Neural progenitor cell (in vitro differentiated cells): ENCODE measurements at regions not wholly inside any gene's neighbourhood (a gene's known extent, or its start where the extent isn't known, plus 50 kb on each side); places are given as distances from the start of the nearest gene placed in this dataset.

Source experiments
- DNase-seq: peaks from one replicate; pipeline ENCODE4 v3.0.0-alpha.2; 2016; ENCODE audit warnings: low spot score
- H2AFZ ChIP-seq: fragments of 200-600 bp; sonication (generic); replicated peaks from 2 replicates; pipeline ENCODE4 v1.6.1; 2016; ENCODE audit warnings: antibody characterized with exemption
- H3F3A ChIP-seq: fragments of 200-600 bp; sonication (generic); 2 replicates; pipeline ENCODE4 v1.6.1; 2016; ENCODE audit warnings: antibody characterized with exemption, low read depth
- H3K27ac ChIP-seq: fragments of 200-600 bp; sonication (generic); 2 replicates; pipeline ENCODE4 v1.5.1; 2016; ENCODE audit warnings: mild to moderate bottlenecking
- H3K27me3 ChIP-seq: fragments of 200-600 bp; sonication (generic); 2 replicates; pipeline ENCODE4 v1.6.1; 2016; ENCODE audit warnings: mild to moderate bottlenecking, moderate library complexity
- H3K36me3 ChIP-seq: fragments of 200-600 bp; sonication (generic); 2 replicates; pipeline ENCODE4 v1.5.1; 2016
- H3K4me1 ChIP-seq: fragments of 200-600 bp; sonication (generic); 2 replicates; pipeline ENCODE4 v1.6.1; 2016; ENCODE audit warnings: mixed run types
- H3K4me2 ChIP-seq: fragments of 200-600 bp; sonication (generic); 2 replicates; pipeline ENCODE4 v1.6.1; 2016
- H3K4me3 ChIP-seq: fragments of 200-600 bp; sonication (generic); 2 replicates; pipeline ENCODE4 v1.5.1; 2016
- H3K79me2 ChIP-seq: fragments of 200-600 bp; sonication (generic); 2 replicates; pipeline ENCODE4 v1.6.1; 2016; ENCODE audit warnings: low read depth
- H3K9ac ChIP-seq: fragments of 200-600 bp; sonication (generic); 2 replicates; pipeline ENCODE4 v1.6.1; 2016
- H3K9me3 ChIP-seq: fragments of 200-600 bp; sonication (generic); 2 replicates; pipeline ENCODE4 v1.5.1; 2016; ENCODE audit warnings: low read depth
- H4K20me1 ChIP-seq: fragments of 200-600 bp; sonication (generic); 2 replicates; pipeline ENCODE4 v1.6.1; 2016; ENCODE audit warnings: low read depth
- H3K27ac Mint-ChIP-seq: 3 replicates; pipeline ENCODE4 v1.8.0; 2021; ENCODE audit warnings: mixed read lengths
- H3K27me3 Mint-ChIP-seq: 2 replicates; pipeline ENCODE4 v1.8.0; 2022; ENCODE audit warnings: low read depth, mild to moderate bottlenecking, inconsistent platforms, moderate library complexity, mixed read lengths; ENCODE audit not compliant: insufficient read depth
- H3K36me3 Mint-ChIP-seq: 3 replicates; pipeline ENCODE4 v1.8.0; 2021; ENCODE audit warnings: mixed read lengths
- H3K4me1 Mint-ChIP-seq: 3 replicates; pipeline ENCODE4 v1.8.0; 2021; ENCODE audit warnings: mixed read lengths
- H3K4me3 Mint-ChIP-seq: 3 replicates; pipeline ENCODE4 v1.8.0; 2021; ENCODE audit warnings: mild to moderate bottlenecking, moderate library complexity, mixed read lengths
- H3K9me3 Mint-ChIP-seq: 3 replicates; pipeline ENCODE4 v1.8.0; 2020; ENCODE audit warnings: mixed read lengths
- CTCF ChIP-seq: fragments of 200-600 bp; sonication (generic); IDR thresholded peaks from 2 replicates; pipeline ENCODE4 v1.5.1; 2017; ENCODE audit warnings: antibody characterized with exemption, mild to moderate bottlenecking
- EZH2 ChIP-seq: fragments of 200-600 bp; sonication (generic); IDR thresholded peaks from 2 replicates; pipeline ENCODE4 v1.6.1; 2017; ENCODE audit warnings: antibody characterized with exemption, mild to moderate bottlenecking, moderate library complexity
- EZH2phosphoT487 ChIP-seq: fragments of 200-600 bp; sonication (generic); IDR thresholded peaks from 2 replicates; pipeline ENCODE4 v1.6.1; 2017; ENCODE audit warnings: antibody characterized with exemption

GRCh38 chr13:99854366-99854765, 117.2 kb downstream of the ZIC5 start:
- Histone ChIP-seq H3K36me3 (no peaks in the 10 kb centered on the region), H3K4me3 (no peak overlapping the region), H4K20me1 (no peaks in the 10 kb centered on the region), H3F3A (peaks cover 31% of the 10 kb centered on the region), H3K27ac (no peak overlapping the region), H3K9ac (no peak overlapping the region), H3K4me2 (no peak overlapping the region), H3K4me1 (peaks cover 43% of the 10 kb centered on the region), H3K9me3 (no peaks in the 10 kb centered on the region), H3K27me3 (no peaks in the 10 kb centered on the region), H3K79me2 (no peaks in the 10 kb centered on the region), H2AFZ (no peak overlapping the region)
- Mint-ChIP-seq H3K27ac (no peak overlapping the region), H3K4me1 (peaks cover 46% of the 10 kb centered on the region), H3K27me3 (peaks cover 2% of the 10 kb centered on the region), H3K36me3 (peaks cover 35% of the 10 kb centered on the region), H3K9me3 (peaks cover 4% of the 10 kb centered on the region), H3K4me3 (no peak overlapping the region)
- TF ChIP-seq EZH2 = no peak
- no peak for TF ChIP-seq CTCF
- TF ChIP-seq EZH2phosphoT487 = no peak
- no peak for DNase-seq

- H3K4me3 Mint-ChIP-seq = no peak overlapping the region
- H3K27ac ChIP-seq = no peak overlapping the region
- TF ChIP-seq CTCF (no peak), EZH2 (no peak), EZH2phosphoT487 (no peak)
- no peak overlapping the region for H3K9ac ChIP-seq
- no peaks in the 10 kb centered on the region for H3K79me2 ChIP-seq
- no peak overlapping the region for H3K27ac Mint-ChIP-seq
- H3K4me1 ChIP-seq = peaks cover 13% of the 10 kb centered on the region
- no peaks in the 10 kb centered on the region for H3K36me3 ChIP-seq
- no peaks in the 10 kb centered on the region for H3K9me3 ChIP-seq
- H3K9me3 Mint-ChIP-seq = peaks cover 6% of the 10 kb centered on the region
- no peaks in the 10 kb centered on the region for H4K20me1 ChIP-seq
- H3K36me3 Mint-ChIP-seq = peaks cover 51% of the 10 kb centered on the region
- H3K27me3 Mint-ChIP-seq = peaks cover 3% of the 10 kb centered on the region
- no peak for DNase-seq
- no peak overlapping the region for H2AFZ ChIP-seq
- peaks cover 19% of the 10 kb centered on the region for H3K4me1 Mint-ChIP-seq
- peaks cover 9% of the 10 kb centered on the region for H3F3A ChIP-seq
- H3K27me3 ChIP-seq = no peaks in the 10 kb centered on the region
- H3K4me3 ChIP-seq = no peak overlapping the region
- H3K4me2 ChIP-seq = peak overlapping the region; percentile 14
Measured at GRCh38 chr13:99847318-99847750, 124.2 kb downstream of the ZIC5 start.

- Mint-ChIP-seq H3K4me1 (peaks cover 23% of the 10 kb centered on the region), H3K4me3 (no peak overlapping the region), H3K27me3 (peaks cover 3% of the 10 kb centered on the region), H3K9me3 (peaks cover 3% of the 10 kb centered on the region), H3K27ac (peak overlapping the region; percentile 33), H3K36me3 (peaks cover 50% of the 10 kb centered on the region)
- TF ChIP-seq EZH2 = no peak
- TF ChIP-seq CTCF = no peak
- TF ChIP-seq EZH2phosphoT487 = no peak
- Histone ChIP-seq H3K36me3 (no peaks in the 10 kb centered on the region), H3K4me2 (no peak overlapping the region), H2AFZ (no peak overlapping the region), H3K4me1 (peaks cover 13% of the 10 kb centered on the region), H3K9ac (no peak overlapping the region), H3K4me3 (no peak overlapping the region), H3K27me3 (no peaks in the 10 kb centered on the region), H3K79me2 (no peaks in the 10 kb centered on the region), H4K20me1 (no peaks in the 10 kb centered on the region), H3K27ac (no peak overlapping the region), H3F3A (peaks cover 9% of the 10 kb centered on the region), H3K9me3 (no peaks in the 10 kb centered on the region)
- no peak for DNase-seq
Measured at GRCh38 chr13:99845161-99845874, 126.2 kb downstream of the ZIC5 start.
